ENCODE measurements at regions not wholly inside any gene's neighbourhood (a gene's known extent, or its start where the extent isn't known, plus 50 kb on each side); places are given as distances from the start of the nearest gene placed in this dataset.

GRCh38 chr7:41118486-41118885, 584.4 kb downstream of the INHBA start:
- Histone ChIP-seq H3K4me3 (no peak overlapping the region), H3K4me1 (replicated peaks in 1 of 2) (no peaks in the 10 kb centered on the region), H3K9me3 (replicated peaks in 1 of 3) (no peaks in the 10 kb centered on the region), H3K36me3 (replicated peaks in 1 of 2) (no peaks in the 10 kb centered on the region), H3K27me3 (no peaks in the 10 kb centered on the region), H3K27ac (no peak overlapping the region)
- TF ChIP-seq, protein P1, sequence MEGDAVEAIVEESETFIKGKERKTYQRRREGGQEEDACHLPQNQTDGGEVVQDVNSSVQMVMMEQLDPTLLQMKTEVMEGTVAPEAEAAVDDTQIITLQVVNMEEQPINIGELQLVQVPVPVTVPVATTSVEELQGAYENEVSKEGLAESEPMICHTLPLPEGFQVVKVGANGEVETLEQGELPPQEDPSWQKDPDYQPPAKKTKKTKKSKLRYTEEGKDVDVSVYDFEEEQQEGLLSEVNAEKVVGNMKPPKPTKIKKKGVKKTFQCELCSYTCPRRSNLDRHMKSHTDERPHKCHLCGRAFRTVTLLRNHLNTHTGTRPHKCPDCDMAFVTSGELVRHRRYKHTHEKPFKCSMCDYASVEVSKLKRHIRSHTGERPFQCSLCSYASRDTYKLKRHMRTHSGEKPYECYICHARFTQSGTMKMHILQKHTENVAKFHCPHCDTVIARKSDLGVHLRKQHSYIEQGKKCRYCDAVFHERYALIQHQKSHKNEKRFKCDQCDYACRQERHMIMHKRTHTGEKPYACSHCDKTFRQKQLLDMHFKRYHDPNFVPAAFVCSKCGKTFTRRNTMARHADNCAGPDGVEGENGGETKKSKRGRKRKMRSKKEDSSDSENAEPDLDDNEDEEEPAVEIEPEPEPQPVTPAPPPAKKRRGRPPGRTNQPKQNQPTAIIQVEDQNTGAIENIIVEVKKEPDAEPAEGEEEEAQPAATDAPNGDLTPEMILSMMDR (IDR thresholded peaks at IDR 0.05): no peak
- no peak for TF ChIP-seq POLR2A (IDR thresholded peaks at IDR 0.05)
- intact Hi-C loops (cut with DNase I): no loop called here
- DNase-seq: no peak
- 54 to 68% (median 60%) methylated on average over 3 to 4 of the region's 4 CpGs for WGBS, 4 donors

DNA sequence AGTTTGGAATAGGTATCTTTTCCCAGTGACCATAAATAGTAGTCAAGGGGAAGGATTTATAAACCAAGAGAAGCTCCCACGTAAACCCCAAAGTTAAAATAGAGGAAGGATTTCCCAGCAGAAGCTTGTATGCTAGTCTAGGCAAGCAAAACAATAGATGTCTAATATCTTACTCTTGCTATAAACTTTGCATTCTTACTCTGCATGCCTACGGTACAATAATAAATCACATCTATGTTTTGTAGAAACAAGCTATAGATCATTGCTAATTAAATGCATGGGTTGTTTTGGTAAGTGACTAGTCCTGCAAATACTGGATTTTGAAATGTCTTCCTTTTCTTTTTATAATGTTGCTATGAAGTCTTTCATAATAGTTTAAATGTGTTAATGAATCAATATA, 585.5 kb downstream of the INHBA start:
- DNase-seq: no peak
- H3K4me3 ChIP-seq: no peak overlapping the region
- 78 to 96% (median 87%) methylated on average over 2 of the region's 2 CpGs for WGBS, 4 donors
- no peaks in the 10 kb centered on the region for H3K27me3 ChIP-seq
- intact Hi-C loops (cut with DNase I): no loop called here
- no peaks in the 10 kb centered on the region for H3K4me1 ChIP-seq (replicated peaks in 1 of 2)
- no peaks in the 10 kb centered on the region for H3K9me3 ChIP-seq (replicated peaks in 1 of 3)
- no peak for TF ChIP-seq POLR2A (IDR thresholded peaks at IDR 0.05)
- TF ChIP-seq, protein P1 (IDR thresholded peaks at IDR 0.05): no peak
- no peaks in the 10 kb centered on the region for H3K36me3 ChIP-seq (replicated peaks in 1 of 2)
- H3K27ac ChIP-seq: no peak overlapping the region

DNA sequence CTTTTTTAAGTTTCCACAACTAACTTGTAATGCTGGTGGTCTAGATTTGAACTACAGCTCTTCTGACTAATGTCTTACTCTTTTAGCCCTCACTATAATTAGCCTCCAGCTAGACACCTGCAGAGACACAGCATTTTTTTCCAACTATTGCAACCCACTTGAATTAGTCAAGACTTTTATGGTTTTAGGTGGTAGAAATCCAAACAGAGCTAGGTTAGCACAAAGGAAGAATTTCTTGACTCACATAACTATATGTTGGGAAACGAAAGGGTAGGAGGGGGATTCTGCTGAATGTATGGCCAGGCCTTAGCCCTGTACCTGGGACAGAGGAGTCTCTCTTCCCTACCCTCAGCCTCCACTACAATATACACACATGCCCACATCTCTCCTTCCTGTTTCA, 586.1 kb downstream of the INHBA start:
- Histone ChIP-seq H3K4me1 (replicated peaks in 1 of 2) (no peaks in the 10 kb centered on the region), H3K9me3 (replicated peaks in 1 of 3) (no peaks in the 10 kb centered on the region), H3K27me3 (no peaks in the 10 kb centered on the region), H3K36me3 (replicated peaks in 1 of 2) (no peaks in the 10 kb centered on the region), H3K27ac (no peak overlapping the region), H3K4me3 (no peak overlapping the region)
- no peak for DNase-seq
- TF ChIP-seq, protein P1 (IDR thresholded peaks at IDR 0.05): no peak
- TF ChIP-seq POLR2A (IDR thresholded peaks at IDR 0.05): no peak
- intact Hi-C loops (cut with DNase I): no loop called here
- 73 to 89% (median 85%) methylated on average over 1 of the region's 1 CpG for WGBS, 4 donors

GRCh38 chr7:41116337-41116736, 586.6 kb downstream of the INHBA start:
- intact Hi-C loops (cut with DNase I): no loop called here
- Histone ChIP-seq H3K4me1 (replicated peaks in 1 of 2) (no peaks in the 10 kb centered on the region), H3K4me3 (no peak overlapping the region), H3K36me3 (replicated peaks in 1 of 2) (no peaks in the 10 kb centered on the region), H3K27me3 (no peaks in the 10 kb centered on the region), H3K9me3 (replicated peaks in 1 of 3) (no peaks in the 10 kb centered on the region), H3K27ac (no peak overlapping the region)
- no peak for DNase-seq
- TF ChIP-seq POLR2A (IDR thresholded peaks at IDR 0.05): no peak
- TF ChIP-seq, protein P1 (IDR thresholded peaks at IDR 0.05): no peak
- 75 to 96% (median 88%) methylated on average over 3 of the region's 3 CpGs for WGBS, 4 donors
